ENCODE measurements at regions not wholly inside any gene's neighbourhood (a gene's known extent, or its start where the extent isn't known, plus 50 kb on each side); places are given as distances from the start of the nearest gene placed in this dataset.

- Histone ChIP-seq H3K36me3 (no peaks in the 10 kb centered on the region), H3K4me3 (no peak overlapping the region), H3K27ac (no peak overlapping the region), H3K27me3 (no peaks in the 10 kb centered on the region), H3K4me1 (no peaks in the 10 kb centered on the region), H3K9me3 (no peaks in the 10 kb centered on the region)
- 81 to 92% methylated on average over 1 of the region's 1 CpG for WGBS, 2 donors
- no peak for TF ChIP-seq CTCF (IDR thresholded peaks at IDR 0.05)
- TF ChIP-seq EP300 (IDR thresholded peaks at IDR 0.05) = no peak
- no peak for TF ChIP-seq POLR2A (IDR thresholded peaks at IDR 0.05)
- DNase-seq (ENCODE audit: low spot score in 2 of 2) = no peak
Measured at GRCh38 chr10:107619139-107619538, 454.6 kb upstream of the SORCS1 start.

GRCh38 chr10:107618504-107618994 is 454.0 kb upstream of the SORCS1 start:
- 89 to 100% methylated on average over 1 of the region's 1 CpG for WGBS, 2 donors
- TF ChIP-seq POLR2A (IDR thresholded peaks at IDR 0.05) (no peak), EP300 (IDR thresholded peaks at IDR 0.05) (no peak), CTCF (IDR thresholded peaks at IDR 0.05) (no peak)

GRCh38 chr10:107616463-107617410 is 452.2 kb upstream of the SORCS1 start:
- Histone ChIP-seq H3K36me3 (no peaks in the 10 kb centered on the region), H3K27ac (no peak overlapping the region), H3K27me3 (no peaks in the 10 kb centered on the region), H3K9me3 (no peaks in the 10 kb centered on the region), H3K4me3 (no peak overlapping the region), H3K4me1 (no peaks in the 10 kb centered on the region)
- WGBS, 2 donors = 88 to 89% methylated on average over 4 of the region's 4 CpGs
- TF ChIP-seq CTCF (IDR thresholded peaks at IDR 0.05) (no peak), EP300 (IDR thresholded peaks at IDR 0.05) (peak in 1 of 2 donors; percentile 25), POLR2A (IDR thresholded peaks at IDR 0.05) (no peak)
- DNase-seq (ENCODE audit: low spot score in 2 of 2) = no peak

More at GRCh38 chr10:107618504-107618994, 454.0 kb upstream of the SORCS1 start:
- H3K27me3 ChIP-seq = no peaks in the 10 kb centered on the region
- no peaks in the 10 kb centered on the region for H3K9me3 ChIP-seq
- DNase-seq (ENCODE audit: low spot score in 2 of 2) = no peak
- no peak overlapping the region for H3K27ac ChIP-seq
- no peak overlapping the region for H3K4me3 ChIP-seq
- no peaks in the 10 kb centered on the region for H3K36me3 ChIP-seq
- H3K4me1 ChIP-seq = no peaks in the 10 kb centered on the region

GRCh38 chr10:107616031-107616430 is 451.5 kb upstream of the SORCS1 start:
- Histone ChIP-seq H3K9me3 (no peaks in the 10 kb centered on the region), H3K27ac (no peak overlapping the region), H3K4me3 (no peak overlapping the region), H3K36me3 (no peaks in the 10 kb centered on the region), H3K4me1 (no peaks in the 10 kb centered on the region), H3K27me3 (no peaks in the 10 kb centered on the region)
- TF ChIP-seq EP300 (IDR thresholded peaks at IDR 0.05) = no peak
- no peak for TF ChIP-seq CTCF (IDR thresholded peaks at IDR 0.05)
- no peak for TF ChIP-seq POLR2A (IDR thresholded peaks at IDR 0.05)
- DNase-seq (ENCODE audit: low spot score in 2 of 2) = no peak

GRCh38 chr10:107614939-107615685 is 450.6 kb upstream of the SORCS1 start:
- no peak overlapping the region for H3K27ac ChIP-seq
- no peaks in the 10 kb centered on the region for H3K9me3 ChIP-seq
- 68 to 76% methylated on average over 8 of the region's 8 CpGs for WGBS, 2 donors
- H3K4me1 ChIP-seq = no peaks in the 10 kb centered on the region
- H3K4me3 ChIP-seq = no peak overlapping the region
- DNase-seq (ENCODE audit: low spot score in 2 of 2) = no peak
- H3K27me3 ChIP-seq = no peaks in the 10 kb centered on the region
- TF ChIP-seq EP300 (IDR thresholded peaks at IDR 0.05) = no peak
- no peak for TF ChIP-seq CTCF (IDR thresholded peaks at IDR 0.05)
- no peak for TF ChIP-seq POLR2A (IDR thresholded peaks at IDR 0.05)
- H3K36me3 ChIP-seq = no peaks in the 10 kb centered on the region

All from tibial nerve (tissue), 4 donors.